ENCODE measurements at regions not wholly inside any gene's neighbourhood (a gene's known extent, or its start where the extent isn't known, plus 50 kb on each side); places are given as distances from the start of the nearest gene placed in this dataset.
"Not testable (repeated sequence)": the region's sequence is repeated elsewhere in the genome, so short reads cannot be mapped to it uniquely, and the experiment has no call there.

GRCh38 chr12:63348556-63348955, 197.6 kb upstream of the AVPR1A start:
- Histone ChIP-seq H3K27ac (ENCODE audit: insufficient read depth, low read depth, low read length) (no peak overlapping the region), H2AFZ (ENCODE audit: low read depth, low read length) (no peak overlapping the region), H4K20me1 (replicated peaks; ENCODE audit: control insufficient read depth, extremely low read depth, insufficient read depth, low read length) (no peaks in the 10 kb centered on the region), H3K79me2 (ENCODE audit: control insufficient read depth, insufficient read depth, low read length) (no peaks in the 10 kb centered on the region), H3K36me3 (ENCODE audit: control insufficient read depth in 2 of 2, extremely low read depth in 1 of 2, insufficient read depth in 2 of 2, low read length in 2 of 2) (no peaks in the 10 kb centered on the region), H3K9me3 (replicated peaks; ENCODE audit: control insufficient read depth, insufficient read depth, low read length) (no peaks in the 10 kb centered on the region), H3K4me2 (ENCODE audit: insufficient read depth, low read length) (no peak overlapping the region), H3K4me1 (ENCODE audit: control insufficient read depth, extremely low read depth, insufficient read depth, low read length) (no peaks in the 10 kb centered on the region), H3K27me3 (ENCODE audit: control insufficient read depth in 2 of 2, insufficient read depth in 2 of 2, low read length in 2 of 2) (peaks cover 0 to 2% of the 10 kb centered on the region in 2 experiments), H3K9me1 (replicated peaks; ENCODE audit: control insufficient read depth, extremely low read depth, insufficient read depth, low read length) (no peaks in the 10 kb centered on the region), H3K9ac (replicated peaks; ENCODE audit: extremely low read depth, insufficient read depth, low read length) (no peak overlapping the region), H3K4me3 (replicated peaks in 1 of 3; ENCODE audit: insufficient read depth in 1 of 3, low read depth in 1 of 3, low read length in 3 of 3) (no peak overlapping the region)
- ChIA-PET CTCF (no interaction called here), POLR2A (no interaction called here)
- intact Hi-C loops (cut with micrococcal nuclease) (no loop called here), dilution Hi-C loops (cut with MboI; ENCODE audit: extremely low pct_ligation_motif_present, low sequenced_read_pairs) (no loop called here)
- no TSS peak for BruUV-seq (replicated peaks)
- FAIRE-seq (no peak), DNase-seq (ENCODE audit: low read depth, low spot score) (no peak)
- no peak for TF ChIP-seq MYC (IDR thresholded peaks at IDR 0.05; ENCODE audit: low read depth, low read length)
- no peak for TF ChIP-seq EZH2 (IDR thresholded peaks at IDR 0.05; ENCODE audit: borderline replicate concordance, low read depth, low read length, severe bottlenecking)
- TF ChIP-seq GATA2 (IDR thresholded peaks at IDR 0.05; ENCODE audit: insufficient read depth, insufficient read length, low read depth, low read length) = no peak
- no peak for TF ChIP-seq JUN (IDR thresholded peaks at IDR 0.05; ENCODE audit: borderline replicate concordance, insufficient read depth, insufficient read length, low read depth)
- TF ChIP-seq FOS (IDR thresholded peaks at IDR 0.05; ENCODE audit: borderline replicate concordance, insufficient read depth, low read length) = no peak
- no peak for TF ChIP-seq CTCF (IDR thresholded peaks at IDR 0.05; ENCODE audit: extremely low read depth in 1 of 2, insufficient read depth in 1 of 2, low read depth in 1 of 2, low read length in 2 of 2)
- TF ChIP-seq POLR2A (IDR thresholded peaks at IDR 0.05; ENCODE audit: low read depth, low read length) = no peak
- no peak for TF ChIP-seq POLR2AphosphoS5 (IDR thresholded peaks at IDR 0.05; ENCODE audit: insufficient read depth, low read depth, low read length)
- no peak for TF ChIP-seq MAX (IDR thresholded peaks at IDR 0.05; ENCODE audit: insufficient read depth, insufficient read length)

GRCh38 chr12:63337158-63337557, 186.2 kb upstream of the AVPR1A start:
- CTCF ChIA-PET; BruUV-seq (replicated peaks): not testable (repeated sequence)

More at GRCh38 chr12:63337158-63337557, 186.2 kb upstream of the AVPR1A start:
- H3K4me3 ChIP-seq (replicated peaks in 1 of 3; ENCODE audit: insufficient read depth in 1 of 3, low read depth in 1 of 3, low read length in 3 of 3); H3K27me3 ChIP-seq (ENCODE audit: control insufficient read depth in 2 of 2, insufficient read depth in 2 of 2, low read length in 2 of 2); FAIRE-seq; intact Hi-C loops (cut with micrococcal nuclease); H3K27ac ChIP-seq (ENCODE audit: insufficient read depth, low read depth, low read length); H3K4me2 ChIP-seq (ENCODE audit: insufficient read depth, low read length); H2AFZ ChIP-seq (ENCODE audit: low read depth, low read length); H3K36me3 ChIP-seq (ENCODE audit: control insufficient read depth in 2 of 2, extremely low read depth in 1 of 2, insufficient read depth in 2 of 2, low read length in 2 of 2); H3K9me1 ChIP-seq (replicated peaks; ENCODE audit: control insufficient read depth, extremely low read depth, insufficient read depth, low read length); H3K4me1 ChIP-seq (ENCODE audit: control insufficient read depth, extremely low read depth, insufficient read depth, low read length); DNase-seq (ENCODE audit: low read depth, low spot score); H3K79me2 ChIP-seq (ENCODE audit: control insufficient read depth, insufficient read depth, low read length); H3K9ac ChIP-seq (replicated peaks; ENCODE audit: extremely low read depth, insufficient read depth, low read length); dilution Hi-C loops (cut with MboI; ENCODE audit: extremely low pct_ligation_motif_present, low sequenced_read_pairs); H3K9me3 ChIP-seq (replicated peaks; ENCODE audit: control insufficient read depth, insufficient read depth, low read length); H4K20me1 ChIP-seq (replicated peaks; ENCODE audit: control insufficient read depth, extremely low read depth, insufficient read depth, low read length); POLR2A ChIA-PET: not testable (repeated sequence)

Data from endothelial cell of umbilical vein (primary cell).